Spleen (tissue), 11 donors: ENCODE measurements at regions not wholly inside any gene's neighbourhood (a gene's known extent, or its start where the extent isn't known, plus 50 kb on each side); places are given as distances from the start of the nearest gene placed in this dataset.
A peak's percentile ranks its signal among the peaks of the same experiment; 100 is the strongest.

Experiments
- DNase-seq: peaks from one replicate; pipeline ENCODE4 v3.0.0-alpha.2; 2020
- H3K27ac ChIP-seq, 8 donors: fragments of 200-600 bp; sonication (generic) in 7 of 8; 1 replicate in 4 of 8; 2 replicates in 4 of 8; pipeline versions ENCODE4 v1.5.0 to v1.8.0; 2016 to 2021; ENCODE audit warnings: inconsistent platforms in 4 of 8, mild to moderate bottlenecking in 4 of 8, moderate library complexity in 1 of 8
- H3K27me3 ChIP-seq, 7 donors: fragments of 200-600 bp; sonication (generic) in 6 of 7; replicated peaks in 1 of 7; 1 replicate in 4 of 7; 2 replicates in 3 of 7; pipeline versions ENCODE4 v1.5.0 to v1.8.0; 2016 to 2021; ENCODE audit warnings: inconsistent platforms in 3 of 7, mild to moderate bottlenecking in 1 of 7
- H3K36me3 ChIP-seq, 6 donors: fragments of 200-600 bp; sonication (generic) in 5 of 6; 1 replicate in 4 of 6; 2 replicates in 2 of 6; pipeline versions ENCODE4 v1.5.0 to v1.8.0; 2016 to 2021; ENCODE audit warnings: inconsistent platforms in 2 of 6
- H3K4me1 ChIP-seq, 6 donors: fragments of 200-600 bp; sonication (generic) in 5 of 6; 1 replicate in 3 of 6; 2 replicates in 3 of 6; pipeline versions ENCODE4 v1.5.0 to v1.8.0; 2016 to 2021; ENCODE audit warnings: inconsistent platforms in 3 of 6
- H3K4me3 ChIP-seq, 8 donors: fragments of 200-600 bp; sonication (generic) in 7 of 8; 1 replicate in 4 of 8; 2 replicates in 4 of 8; pipeline versions ENCODE4 v1.5.0 to v1.8.0; 2016 to 2021; ENCODE audit warnings: inconsistent platforms in 4 of 8, mild to moderate bottlenecking in 4 of 8, moderate library complexity in 2 of 8
- H3K9me3 ChIP-seq, 8 donors: fragments of 200-600 bp; sonication (generic) in 7 of 8; 1 replicate in 4 of 8; 2 replicates in 4 of 8; pipeline versions ENCODE4 v1.5.0 to v1.8.0; 2016 to 2021; ENCODE audit warnings: inconsistent platforms in 4 of 8
- CTCF ChIP-seq, 11 experiments: fragments of 200-600 bp in 7 of 11; fragments of 450-650 bp in 4 of 11; sonication (generic) in 4 of 11; IDR thresholded peaks in 8 of 11; conservative IDR thresholded peaks in 3 of 11; 1 replicate in 7 of 11; 2 replicates in 4 of 11; pipeline versions ENCODE4 v1.4.0 to v1.8.0; 2016 to 2021; ENCODE audit warnings: antibody characterized with exemption in 11 of 11, inconsistent platforms in 4 of 11, mild to moderate bottlenecking in 1 of 11
- POLR2A ChIP-seq, 3 donors: fragments of 450-650 bp; IDR thresholded peaks; one replicate each; pipeline ENCODE4 v1.5.1; 2017; ENCODE audit warnings: antibody characterized with exemption in 3 of 3, mild to moderate bottlenecking in 1 of 3
- POLR2AphosphoS5 ChIP-seq, 3 donors: sonication (generic); formaldehyde crosslinking; IDR thresholded peaks; one replicate each; pipeline ENCODE4 v1.5.1; 2017; ENCODE audit warnings: antibody characterized with exemption in 3 of 3
- WGBS, 5 donors: extraction: QIAGEN DNeasy Blood & Tissue Kit in 3 of 5; methylation state at CpG; one replicate each; pipeline versions ENCODE4 v1.1.5 to v1.1.7; 2013 to 2018; 5-methylcytosine and 5-hydroxymethylcytosine counted together
- intact Hi-C: fragments of 100-400 bp; cut with DNase I; formaldehyde crosslinking; loops from one replicate; pipeline ENCODE4 v1.15.0; 2023; ENCODE audit warnings: low total_unique reads
- donor health status: healthy with polysubstance abuse.
- donor health status: DM: no; HTN: no; CAD: no; lungs with moderate emphysema.
- donor health status: DM: no; HTN: no; CAD: no.
- donor health status: Bipolar disorder and iron deficiency.
- donor health status: healthy.
- donor health status: DM: no; HTN: no; CAD: no.
- donor health status: DM: yes; HTN: yes; CAD: no.

- peaks cover 0 to 8% (median 0%) of the 10 kb centered on the region in 8 donors for H3K9me3 ChIP-seq
- H3K4me1 ChIP-seq, result no peaks in the 10 kb centered on the region
- no peak for TF ChIP-seq CTCF (IDR thresholded peaks at IDR 0.05 in 8 of 11, conservative IDR thresholded peaks at IDR 0.05 in 3 of 11)
- no peak for TF ChIP-seq POLR2AphosphoS5 (IDR thresholded peaks at IDR 0.05)
- no peak for TF ChIP-seq POLR2A (IDR thresholded peaks at IDR 0.05)
- intact Hi-C loops, result no loop called here
- no peaks in the 10 kb centered on the region for H3K27me3 ChIP-seq
- no peak overlapping the region for H3K27ac ChIP-seq
- no peak for DNase-seq
- H3K36me3 ChIP-seq, result no peaks in the 10 kb centered on the region
- H3K4me3 ChIP-seq, result no peak overlapping the region
These were observed 338.0 kb upstream of the FLRT2 start for GRCh38 chr14:85191986-85192385.

DNA sequence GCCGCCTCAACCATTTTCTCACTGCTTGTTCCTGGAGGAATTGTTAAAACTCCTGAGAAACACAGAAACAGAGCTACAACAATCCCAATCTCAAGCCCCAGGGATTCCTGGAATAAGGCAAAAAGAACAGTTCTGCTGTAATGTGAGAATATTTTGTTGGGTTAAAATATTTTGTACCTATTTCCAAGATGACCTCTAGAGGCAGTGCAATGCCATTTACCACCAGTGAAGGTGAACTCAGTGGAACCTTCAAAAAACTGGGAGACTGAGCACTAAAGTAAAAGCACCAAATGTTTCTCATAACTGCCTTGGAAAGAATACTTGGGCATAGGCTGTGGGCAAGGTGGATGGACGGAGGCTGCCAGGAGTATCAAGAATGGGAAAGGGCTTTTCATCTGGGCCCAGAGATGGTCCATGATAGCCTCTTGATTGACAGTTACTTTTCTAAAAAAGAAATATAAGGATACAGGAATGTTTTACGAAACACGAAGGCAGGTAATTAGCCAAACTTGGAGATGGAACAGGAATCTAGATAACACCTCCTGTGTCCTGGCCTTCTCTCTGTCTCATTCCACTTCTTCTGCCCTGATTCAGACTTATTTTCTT is 334.0 kb upstream of the FLRT2 start:
- H3K36me3 ChIP-seq, result no peaks in the 10 kb centered on the region
- no peaks in the 10 kb centered on the region for H3K4me1 ChIP-seq
- no peak overlapping the region for H3K27ac ChIP-seq
- TF ChIP-seq POLR2A (IDR thresholded peaks at IDR 0.05) (no peak), CTCF (IDR thresholded peaks at IDR 0.05 in 8 of 11, conservative IDR thresholded peaks at IDR 0.05 in 3 of 11) (peak in 4 of 11 experiments; percentile 10 to 37 (median 23))
- WGBS, 5 donors, result 89 to 96% (median 93%) methylated on average over 4 of the region's 4 CpGs
- H3K4me3 ChIP-seq, result no peak overlapping the region
- H3K9me3 ChIP-seq, result peaks cover 0 to 3% (median 0%) of the 10 kb centered on the region in 8 donors
- intact Hi-C loops, result no loop called here
- no peak for DNase-seq
- H3K27me3 ChIP-seq, result no peaks in the 10 kb centered on the region

DNA sequence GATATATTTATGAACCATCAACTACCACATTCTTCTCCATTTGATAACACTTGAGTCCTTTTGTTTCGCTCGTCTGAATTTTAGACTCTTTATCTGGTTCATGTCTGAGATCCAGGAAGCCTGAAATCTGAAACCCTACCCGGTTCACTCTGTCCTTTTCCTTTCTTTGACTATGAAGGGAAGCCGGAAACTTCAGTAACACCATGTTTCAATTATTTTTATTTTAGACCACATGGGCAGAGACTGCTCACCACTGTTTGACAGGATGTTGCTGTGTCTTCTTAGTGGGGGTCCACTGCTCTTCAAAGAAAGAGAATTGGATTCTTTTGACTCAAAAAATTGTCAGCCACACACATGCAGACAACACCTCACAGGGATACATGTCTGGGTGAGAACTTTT is 331.9 kb upstream of the FLRT2 start:
- H3K36me3 ChIP-seq, result no peaks in the 10 kb centered on the region
- no peak overlapping the region for H3K27ac ChIP-seq
- 72 to 84% (median 78%) methylated on average over 4 of the region's 4 CpGs for WGBS, 5 donors
- no peak for DNase-seq
- no peaks in the 10 kb centered on the region for H3K27me3 ChIP-seq
- no peaks in the 10 kb centered on the region for H3K4me1 ChIP-seq
- intact Hi-C loops, result no loop called here
- no peaks in the 10 kb centered on the region for H3K9me3 ChIP-seq
- TF ChIP-seq POLR2AphosphoS5 (IDR thresholded peaks at IDR 0.05) (no peak), POLR2A (IDR thresholded peaks at IDR 0.05) (no peak), CTCF (IDR thresholded peaks at IDR 0.05 in 8 of 11, conservative IDR thresholded peaks at IDR 0.05 in 3 of 11) (no peak)
- H3K4me3 ChIP-seq, result no peak overlapping the region

DNA sequence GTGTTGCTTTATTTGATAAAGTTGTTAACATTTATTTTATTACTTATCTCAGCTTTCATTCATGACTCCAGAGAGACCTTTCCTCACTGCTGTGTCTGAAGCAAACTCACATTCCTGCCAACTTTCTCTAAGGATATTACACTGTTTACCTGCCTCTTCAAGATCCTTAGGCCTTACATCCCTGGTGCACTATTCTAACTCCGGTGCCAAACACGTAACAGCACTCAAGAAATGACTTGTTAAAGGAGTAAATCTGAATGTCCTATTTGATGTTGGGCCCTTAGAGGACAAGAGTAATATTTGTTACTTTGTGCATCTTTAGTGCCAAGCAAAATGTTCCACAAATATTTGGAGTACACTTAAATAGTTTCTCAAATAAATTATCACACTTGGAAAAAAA is 324.1 kb upstream of the FLRT2 start:
- intact Hi-C loops, result no loop called here
- 83 to 99% (median 94%) methylated on average over 2 of the region's 2 CpGs for WGBS, 5 donors
- Histone ChIP-seq H3K4me3 (no peak overlapping the region), H3K9me3 (peaks cover 0 to 5% (median 0%) of the 10 kb centered on the region in 8 donors), H3K27me3 (no peaks in the 10 kb centered on the region), H3K36me3 (no peaks in the 10 kb centered on the region), H3K4me1 (no peaks in the 10 kb centered on the region), H3K27ac (no peak overlapping the region)
- DNase-seq, result no peak
- TF ChIP-seq CTCF (IDR thresholded peaks at IDR 0.05 in 8 of 11, conservative IDR thresholded peaks at IDR 0.05 in 3 of 11) (no peak), POLR2AphosphoS5 (IDR thresholded peaks at IDR 0.05) (no peak), POLR2A (IDR thresholded peaks at IDR 0.05) (no peak)
